ENCODE measurements at regions not wholly inside any gene's neighbourhood (a gene's known extent, or its start where the extent isn't known, plus 50 kb on each side); places are given as distances from the start of the nearest gene placed in this dataset.

GRCh38 chr2:163187995-163188655 lies 349.6 kb upstream of the KCNH7 start:
- FAIRE-seq, result no peak
- Histone ChIP-seq H3K4me3 (no peak overlapping the region), H3K27ac (no peak overlapping the region), H3K4me1 (no peaks in the 10 kb centered on the region; the same call in 2 of the 3 replicates), H3K4me2 (no peak overlapping the region), H3K9me3 (no peaks in the 10 kb centered on the region)
- no peak for ATAC-seq
- TF ChIP-seq ZC3H11A (IDR thresholded peaks at IDR 0.05) (no peak), SREBF2 (IDR thresholded peaks at IDR 0.05) (no peak), RNF2 (IDR thresholded peaks at IDR 0.05; ENCODE audit: borderline replicate concordance, low read depth) (no peak), MAZ (IDR thresholded peaks at IDR 0.05; ENCODE audit: borderline replicate concordance, low read depth, low read length) (no peak), NPAS2 (CRISPR knock-in tag; IDR thresholded peaks at IDR 0.05; ENCODE audit: borderline replicate concordance) (no peak), BHLHE40 (IDR thresholded peaks at IDR 0.05; ENCODE audit: low read depth, low read length) (no peak), SMC3 (IDR thresholded peaks at IDR 0.05) (no peak), HOXB5 (CRISPR knock-in tag; IDR thresholded peaks at IDR 0.05) (no peak), JUN (IDR thresholded peaks at IDR 0.05) (no peak)
- TF ChIP-seq, protein P1, sequence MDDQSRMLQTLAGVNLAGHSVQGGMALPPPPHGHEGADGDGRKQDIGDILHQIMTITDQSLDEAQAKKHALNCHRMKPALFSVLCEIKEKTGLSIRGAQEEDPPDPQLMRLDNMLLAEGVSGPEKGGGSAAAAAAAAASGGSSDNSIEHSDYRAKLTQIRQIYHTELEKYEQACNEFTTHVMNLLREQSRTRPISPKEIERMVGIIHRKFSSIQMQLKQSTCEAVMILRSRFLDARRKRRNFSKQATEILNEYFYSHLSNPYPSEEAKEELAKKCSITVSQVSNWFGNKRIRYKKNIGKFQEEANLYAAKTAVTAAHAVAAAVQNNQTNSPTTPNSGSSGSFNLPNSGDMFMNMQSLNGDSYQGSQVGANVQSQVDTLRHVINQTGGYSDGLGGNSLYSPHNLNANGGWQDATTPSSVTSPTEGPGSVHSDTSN (IDR thresholded peaks at IDR 0.05), result no peak
- WGBS (ENCODE audit: missing lambda C conversion rate), result 82% methylated on average over 7 of the region's 7 CpGs
- CTCF ChIA-PET, result no interaction called here
- DNase-seq (ENCODE audit: low read depth in 1 of 2, low spot score in 1 of 2), result no peak
- POLR2A ChIA-PET, result no interaction called here

DNA sequence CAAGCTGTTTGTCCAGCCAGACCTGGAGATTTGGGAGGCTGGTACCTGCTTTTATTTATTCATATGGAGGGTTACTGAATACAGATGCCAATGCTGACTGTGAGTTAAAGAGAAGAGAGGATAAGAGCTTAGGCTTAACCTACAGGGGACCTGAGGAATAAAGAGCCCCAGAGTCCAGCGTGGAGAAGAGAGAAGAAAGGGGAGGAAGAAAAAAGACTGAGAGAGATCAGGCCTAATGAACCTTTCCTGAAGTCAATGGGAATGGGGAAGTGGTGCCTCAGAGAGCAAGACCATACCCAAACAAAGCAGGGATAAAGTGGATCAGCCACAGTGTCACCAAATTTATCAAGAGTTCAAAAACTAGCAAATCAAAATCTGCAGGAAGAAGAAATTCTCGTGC lies 348.6 kb upstream of the KCNH7 start:
- Histone ChIP-seq H3K4me2 (no peak overlapping the region), H3K9me3 (no peaks in the 10 kb centered on the region), H3K4me3 (no peak overlapping the region), H3K27ac (no peak overlapping the region), H3K4me1 (no peaks in the 10 kb centered on the region)
- no peak for FAIRE-seq
- WGBS (ENCODE audit: missing lambda C conversion rate), result 81% methylated on average over 2 of the region's 2 CpGs
- no peak for ATAC-seq
- TF ChIP-seq ZSCAN20 (CRISPR knock-in tag; IDR thresholded peaks at IDR 0.05), result no peak
- TF ChIP-seq, protein P2, sequence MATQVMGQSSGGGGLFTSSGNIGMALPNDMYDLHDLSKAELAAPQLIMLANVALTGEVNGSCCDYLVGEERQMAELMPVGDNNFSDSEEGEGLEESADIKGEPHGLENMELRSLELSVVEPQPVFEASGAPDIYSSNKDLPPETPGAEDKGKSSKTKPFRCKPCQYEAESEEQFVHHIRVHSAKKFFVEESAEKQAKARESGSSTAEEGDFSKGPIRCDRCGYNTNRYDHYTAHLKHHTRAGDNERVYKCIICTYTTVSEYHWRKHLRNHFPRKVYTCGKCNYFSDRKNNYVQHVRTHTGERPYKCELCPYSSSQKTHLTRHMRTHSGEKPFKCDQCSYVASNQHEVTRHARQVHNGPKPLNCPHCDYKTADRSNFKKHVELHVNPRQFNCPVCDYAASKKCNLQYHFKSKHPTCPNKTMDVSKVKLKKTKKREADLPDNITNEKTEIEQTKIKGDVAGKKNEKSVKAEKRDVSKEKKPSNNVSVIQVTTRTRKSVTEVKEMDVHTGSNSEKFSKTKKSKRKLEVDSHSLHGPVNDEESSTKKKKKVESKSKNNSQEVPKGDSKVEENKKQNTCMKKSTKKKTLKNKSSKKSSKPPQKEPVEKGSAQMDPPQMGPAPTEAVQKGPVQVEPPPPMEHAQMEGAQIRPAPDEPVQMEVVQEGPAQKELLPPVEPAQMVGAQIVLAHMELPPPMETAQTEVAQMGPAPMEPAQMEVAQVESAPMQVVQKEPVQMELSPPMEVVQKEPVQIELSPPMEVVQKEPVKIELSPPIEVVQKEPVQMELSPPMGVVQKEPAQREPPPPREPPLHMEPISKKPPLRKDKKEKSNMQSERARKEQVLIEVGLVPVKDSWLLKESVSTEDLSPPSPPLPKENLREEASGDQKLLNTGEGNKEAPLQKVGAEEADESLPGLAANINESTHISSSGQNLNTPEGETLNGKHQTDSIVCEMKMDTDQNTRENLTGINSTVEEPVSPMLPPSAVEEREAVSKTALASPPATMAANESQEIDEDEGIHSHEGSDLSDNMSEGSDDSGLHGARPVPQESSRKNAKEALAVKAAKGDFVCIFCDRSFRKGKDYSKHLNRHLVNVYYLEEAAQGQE (IDR thresholded peaks at IDR 0.05), result no peak
- no peak for TF ChIP-seq RARB (CRISPR knock-in tag; IDR thresholded peaks at IDR 0.05)
- TF ChIP-seq FOXS1 (CRISPR knock-in tag; IDR thresholded peaks at IDR 0.05), result no peak
- no peak for TF ChIP-seq BHLHE40 (IDR thresholded peaks at IDR 0.05; ENCODE audit: low read depth, low read length)
- TF ChIP-seq ZC3H11A (IDR thresholded peaks at IDR 0.05), result no peak
- no peak for TF ChIP-seq CTCF (IDR thresholded peaks at IDR 0.05)
- no peak for TF ChIP-seq HMGXB4 (CRISPR knock-in tag; IDR thresholded peaks at IDR 0.05; ENCODE audit: borderline replicate concordance)
- no peak for TF ChIP-seq EHF (CRISPR knock-in tag; IDR thresholded peaks at IDR 0.05)
- CTCF ChIA-PET, result no interaction called here
- POLR2A ChIA-PET, result no interaction called here
- no peak for DNase-seq (ENCODE audit: low read depth in 1 of 2, low spot score in 1 of 2)

All from A549 (cell line).